HG03066 (cell line): ENCODE measurements at regions not wholly inside any gene's neighbourhood (a gene's known extent, or its start where the extent isn't known, plus 50 kb on each side); places are given as distances from the start of the nearest gene placed in this dataset.
"Not testable (repeated sequence)": the region's sequence is repeated elsewhere in the genome, so short reads cannot be mapped to it uniquely, and the experiment has no call there.

Experiments used
- ATAC-seq: cut with Tn5 transposase; IDR thresholded peaks from one replicate; pipeline ENCODE4 v1.9.1; 2021; ENCODE audit warnings: low read depth; ENCODE audit not compliant: unreplicated experiment

DNA sequence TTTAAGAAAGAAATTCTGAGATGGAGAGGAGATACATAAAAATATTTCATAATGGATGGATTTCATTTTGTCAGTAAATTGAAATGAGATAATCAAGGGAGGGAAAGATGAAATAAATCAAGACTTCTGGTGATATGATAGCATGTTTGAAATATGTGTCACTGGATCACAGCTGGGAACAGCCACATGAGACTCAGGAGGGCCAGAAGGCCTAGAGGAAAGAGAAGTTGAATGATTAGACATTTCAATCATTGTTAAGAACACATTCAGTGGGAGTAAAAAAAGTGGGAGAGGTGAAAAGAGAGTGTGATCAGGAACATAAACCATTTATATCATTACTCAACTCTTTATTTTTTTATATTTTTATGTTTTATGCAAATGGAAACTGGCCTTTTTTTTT lies 933.4 kb downstream of the KCNJ2 start:
- ATAC-seq, result no peak

DNA sequence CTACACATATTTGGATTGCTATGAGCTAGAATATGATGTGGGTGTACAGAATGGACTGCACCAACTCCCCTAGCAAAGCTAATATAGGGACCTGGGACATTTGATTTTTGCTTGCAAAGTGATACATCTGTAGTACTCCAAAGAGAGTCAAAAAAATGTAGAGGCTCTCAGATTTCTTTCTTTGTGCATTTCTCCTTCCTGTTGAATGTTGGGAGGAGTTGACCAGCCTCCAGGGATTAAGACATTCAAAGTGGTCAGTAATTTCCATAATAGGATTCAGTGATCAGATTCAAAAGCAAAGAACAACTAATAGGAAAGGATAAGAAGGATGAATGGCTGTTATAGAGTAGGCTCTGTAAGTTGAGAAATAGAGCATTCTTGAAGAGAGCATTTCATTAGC lies 934.9 kb downstream of the KCNJ2 start:
- no peak for ATAC-seq

DNA sequence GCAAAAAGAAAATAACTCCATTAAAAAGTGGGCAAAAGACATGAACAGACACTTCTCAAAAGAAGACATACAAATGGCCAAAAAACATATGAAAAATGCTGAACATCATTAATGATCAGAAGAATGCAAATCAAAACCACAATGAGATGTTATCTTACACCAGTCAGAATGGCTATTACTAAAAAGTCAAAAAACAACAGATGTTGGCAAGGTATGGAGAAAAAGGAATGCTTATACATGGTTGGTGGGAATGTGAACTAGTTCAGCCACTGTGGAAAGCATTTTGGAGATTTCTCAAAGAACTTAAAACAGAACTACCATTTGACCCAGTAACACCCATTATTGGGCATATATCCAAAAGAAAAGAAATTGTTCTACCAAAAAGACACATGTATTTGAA lies 936.7 kb downstream of the KCNJ2 start:
- not testable (repeated sequence) for ATAC-seq

DNA sequence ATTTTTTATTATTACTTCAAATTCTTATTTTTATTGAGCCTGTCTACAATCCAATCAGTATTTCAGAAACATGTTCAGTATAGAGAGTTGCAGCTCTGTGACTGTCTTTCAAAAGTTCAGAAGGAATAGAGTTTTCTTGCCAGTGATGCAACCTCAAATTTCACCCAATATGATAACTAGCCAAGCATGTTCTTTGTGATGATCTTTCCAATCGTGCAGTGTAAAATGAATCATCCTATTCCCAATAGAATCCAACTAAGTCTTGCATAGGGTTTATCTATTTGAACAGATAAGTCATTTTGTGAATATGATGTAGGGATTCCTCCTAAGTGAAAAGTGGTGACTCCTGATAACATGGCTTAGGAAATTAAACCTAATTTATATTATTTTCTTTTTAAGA lies 937.8 kb downstream of the KCNJ2 start:
- ATAC-seq, result no peak

DNA sequence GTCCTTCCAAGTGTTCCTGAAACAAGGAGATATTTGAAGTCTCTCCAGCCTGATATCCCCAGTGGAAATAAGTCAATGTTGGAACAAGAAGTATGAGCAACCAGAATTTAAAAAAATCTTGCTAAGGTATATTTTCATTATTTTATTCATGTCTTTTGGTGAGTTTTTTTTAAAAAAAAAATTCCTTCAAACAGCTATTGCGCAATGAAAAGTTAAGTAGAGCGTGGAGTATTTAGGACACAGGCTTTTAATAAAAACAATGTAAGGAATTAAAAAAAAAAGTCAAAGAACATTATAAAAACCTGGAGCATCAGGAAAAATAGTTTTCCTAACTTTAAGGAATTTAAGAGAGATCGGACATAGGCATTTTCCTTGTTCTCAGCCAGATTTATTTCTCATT lies 940.4 kb downstream of the KCNJ2 start:
- ATAC-seq, result no peak

DNA sequence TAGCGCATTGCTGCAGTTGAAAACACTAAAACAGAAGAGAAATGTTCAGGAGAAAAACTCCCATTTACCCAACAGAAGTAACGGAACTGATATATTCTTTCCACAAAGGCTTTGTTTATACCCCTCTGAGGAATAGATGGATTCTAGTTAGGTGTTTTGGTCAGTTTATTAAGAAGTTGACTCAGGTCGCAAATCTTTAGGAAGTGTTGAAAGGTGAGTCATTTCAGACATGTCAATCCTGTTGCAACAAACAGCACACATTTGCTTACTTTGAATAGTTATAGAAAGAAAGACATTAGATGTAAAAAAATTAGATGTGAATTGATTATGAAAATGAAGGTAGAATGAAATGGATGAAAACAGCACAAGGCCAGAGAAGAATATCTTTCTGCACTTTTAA lies 941.0 kb downstream of the KCNJ2 start:
- no peak for ATAC-seq

DNA sequence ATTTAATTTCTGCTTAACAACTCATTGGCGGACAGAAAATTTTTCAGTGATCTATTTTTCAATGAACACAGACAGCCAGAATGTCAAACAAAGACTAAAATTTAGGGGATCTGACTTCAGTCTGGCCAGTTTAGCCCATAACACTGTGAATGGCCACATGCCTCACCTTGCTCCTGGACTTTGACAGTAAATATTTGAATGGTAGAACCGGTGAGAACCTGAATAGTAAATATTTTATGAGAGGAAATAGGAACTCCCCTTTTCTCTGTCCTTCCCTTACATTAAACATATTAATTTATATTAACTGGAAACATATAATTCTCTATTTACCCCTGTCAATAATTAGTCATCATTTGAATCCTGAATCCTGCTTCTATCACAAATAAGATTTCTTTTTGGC lies 942.1 kb downstream of the KCNJ2 start:
- ATAC-seq, result no peak

DNA sequence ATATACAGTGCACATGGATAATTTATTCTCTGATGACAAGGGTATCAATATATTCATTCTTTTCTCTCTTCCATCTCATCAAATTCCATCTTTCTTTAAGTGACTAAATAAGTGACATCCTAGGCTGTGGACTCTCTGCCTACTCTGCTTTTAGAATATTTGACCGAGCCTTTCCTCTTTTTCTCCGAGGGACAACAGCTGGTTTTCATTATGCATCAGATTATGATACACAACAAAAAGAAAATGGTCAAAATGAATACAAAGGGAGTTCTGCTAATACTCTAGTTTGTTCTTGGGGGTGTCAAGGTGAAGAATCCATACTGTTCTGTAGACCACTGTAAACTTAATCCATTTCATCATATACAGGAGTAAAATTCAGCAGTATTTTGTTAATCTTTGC lies 942.6 kb downstream of the KCNJ2 start:
- no peak for ATAC-seq

DNA sequence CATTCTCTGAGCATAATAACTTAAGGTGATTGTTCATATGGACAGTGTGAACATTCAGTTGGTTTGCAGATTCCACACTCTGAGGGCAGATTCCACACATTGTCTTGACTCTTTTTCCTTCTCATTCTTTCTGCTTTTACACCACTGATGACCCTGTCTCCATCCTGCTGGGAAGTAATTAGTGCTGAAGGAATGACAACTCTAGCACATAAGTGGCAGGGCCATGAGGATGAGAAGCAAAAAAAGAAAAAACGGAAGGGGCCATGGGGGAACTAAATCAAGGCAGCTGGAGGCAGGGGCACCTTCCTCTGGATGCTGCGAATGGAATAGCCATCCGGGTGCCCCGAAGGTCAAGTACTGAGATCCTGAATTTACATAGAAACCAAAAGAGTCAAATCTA lies 944.0 kb downstream of the KCNJ2 start:
- no peak for ATAC-seq

DNA sequence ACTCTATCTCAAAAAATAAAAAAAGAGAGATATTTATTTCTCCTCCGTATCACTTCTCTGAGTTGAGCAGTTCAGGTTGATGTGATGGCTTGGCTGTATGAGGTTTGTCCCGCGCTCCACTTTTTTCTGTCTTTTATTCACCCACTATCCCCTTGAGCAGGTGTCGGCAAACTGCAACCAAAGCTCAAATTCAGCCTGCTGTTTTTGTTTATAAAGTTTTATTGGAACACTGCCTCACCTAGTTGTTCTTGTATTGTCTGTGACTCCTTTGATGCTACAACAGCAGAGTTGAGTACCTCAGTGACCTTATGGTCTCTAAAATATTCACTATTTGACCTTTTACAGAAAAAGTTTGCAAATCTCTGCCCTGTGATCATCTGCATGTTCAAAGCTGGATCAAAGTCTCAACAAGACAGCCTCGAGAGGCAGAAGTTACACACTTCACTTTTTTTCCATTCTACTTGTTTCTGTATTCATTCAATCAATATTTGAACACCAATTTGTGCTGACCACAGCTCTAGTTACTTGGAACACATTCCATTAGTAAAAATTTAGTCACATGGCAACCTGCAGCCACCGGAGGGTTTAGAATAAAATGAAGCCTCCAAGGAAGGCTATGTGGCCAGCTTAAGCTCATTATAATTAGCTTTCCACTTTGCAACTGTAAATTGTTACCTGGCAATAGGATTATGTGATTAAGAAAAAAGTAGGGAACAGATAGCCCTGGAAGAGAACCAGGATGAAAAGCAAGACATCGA lies 945.8 kb downstream of the KCNJ2 start:
- ATAC-seq, result no peak

DNA sequence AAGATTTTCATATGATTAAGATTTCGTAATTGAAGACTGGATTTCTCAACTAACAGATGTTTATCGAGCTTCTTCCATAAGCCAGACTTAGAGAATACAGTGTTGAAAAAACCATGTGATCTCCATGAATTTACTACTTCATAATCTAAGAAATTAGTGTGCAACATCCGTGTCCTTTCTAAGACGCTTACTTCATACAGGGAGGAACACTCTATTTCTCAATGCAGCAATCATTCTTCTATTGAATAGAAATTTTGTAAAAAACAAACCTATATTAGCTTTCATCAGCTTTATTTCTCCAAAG lies 946.3 kb downstream of the KCNJ2 start:
- no peak for ATAC-seq

DNA sequence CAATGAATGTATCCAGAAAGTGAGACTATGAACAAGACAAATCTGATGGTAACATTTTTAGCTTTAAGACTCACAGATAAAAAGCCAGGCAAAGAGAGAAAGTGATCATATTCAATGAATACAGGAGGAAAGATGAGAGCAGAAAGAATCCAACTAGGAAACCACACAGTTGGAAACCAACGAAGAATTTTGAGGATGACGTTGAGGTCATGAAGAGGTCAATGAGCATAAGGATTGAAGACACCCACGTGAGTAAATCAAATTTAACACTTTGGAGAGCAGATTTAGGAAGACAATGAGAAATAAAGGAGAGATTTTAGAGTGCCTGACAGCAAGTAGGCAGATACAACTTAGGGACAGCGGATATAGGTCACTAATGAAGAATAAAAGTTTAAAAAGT lies 948.1 kb downstream of the KCNJ2 start:
- no peak for ATAC-seq

DNA sequence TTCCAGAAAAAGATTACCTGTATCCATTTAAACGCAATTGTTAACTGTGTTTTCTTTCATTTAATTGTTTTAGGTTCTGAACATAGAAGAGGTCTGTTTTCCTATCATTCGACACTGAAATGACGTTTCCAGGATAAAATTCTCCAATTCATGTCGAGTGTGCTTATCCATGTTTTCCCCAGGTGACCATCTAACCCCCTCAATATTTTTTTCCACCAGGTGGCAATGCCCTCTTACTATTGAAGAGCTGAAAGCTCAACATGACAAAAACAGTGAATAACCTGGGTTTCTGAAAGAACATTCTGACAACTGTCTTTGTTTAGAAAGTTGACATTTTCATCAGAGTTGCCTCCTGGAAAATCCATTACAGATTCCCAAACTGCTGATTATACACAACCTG lies 948.7 kb downstream of the KCNJ2 start:
- no peak for ATAC-seq

DNA sequence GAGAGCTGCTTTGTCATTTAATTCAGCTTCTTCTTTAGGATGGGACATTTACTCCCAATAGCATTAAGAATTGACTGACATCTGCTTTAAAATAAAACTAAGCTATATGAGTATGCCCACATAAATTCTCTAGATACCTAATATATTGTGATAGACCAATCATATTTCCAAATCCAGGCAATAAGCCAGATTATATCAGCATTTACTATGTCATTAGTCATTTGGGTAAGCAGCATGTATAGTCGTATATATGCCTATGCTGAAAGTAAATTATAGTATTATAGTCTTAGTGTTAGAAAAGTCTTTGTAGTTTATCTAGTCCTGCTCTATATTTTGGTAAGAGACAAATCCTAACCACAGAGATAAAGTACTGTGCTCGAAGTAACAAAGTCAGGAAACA lies 958.1 kb downstream of the KCNJ2 start:
- no peak for ATAC-seq

DNA sequence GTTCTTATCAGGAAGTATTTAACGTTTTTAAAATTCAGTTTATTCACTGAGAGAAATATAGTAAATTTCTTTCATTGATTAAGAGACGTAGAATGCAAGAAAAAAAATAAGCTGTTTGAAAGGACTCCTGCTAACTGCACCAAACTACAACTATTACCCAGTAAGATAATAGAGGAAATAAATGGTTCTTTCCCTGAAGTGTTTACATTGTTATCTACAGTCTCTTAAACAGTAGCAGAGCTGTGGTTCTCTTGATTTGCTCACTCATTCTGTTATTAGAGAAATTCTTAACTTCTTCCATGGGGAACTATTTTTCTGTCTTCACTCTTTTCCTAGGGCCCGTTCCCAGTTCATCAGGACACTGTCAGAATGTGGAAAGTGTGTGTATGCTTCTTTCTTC lies 973.0 kb downstream of the KCNJ2 start:
- no peak for ATAC-seq

DNA sequence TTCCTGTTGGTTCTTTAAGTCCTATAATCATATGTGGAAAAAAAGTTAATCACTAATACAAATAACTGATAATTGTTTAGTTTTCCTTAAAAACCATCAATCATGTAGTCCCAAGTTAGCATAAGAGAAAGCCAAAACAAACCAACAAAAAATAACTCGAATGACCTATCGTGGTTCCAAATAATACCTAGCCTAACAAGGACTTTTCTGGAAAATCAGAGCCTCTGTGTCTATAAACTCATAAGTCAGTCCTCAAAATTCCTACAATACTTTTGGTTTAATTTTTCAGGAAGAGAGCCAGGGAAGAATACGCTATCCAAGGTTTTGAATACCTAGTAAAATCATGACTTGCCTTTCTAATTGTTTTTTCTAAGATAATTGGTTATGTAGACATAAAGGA lies 975.3 kb upstream of the SOX9 start:
- ATAC-seq, result no peak

DNA sequence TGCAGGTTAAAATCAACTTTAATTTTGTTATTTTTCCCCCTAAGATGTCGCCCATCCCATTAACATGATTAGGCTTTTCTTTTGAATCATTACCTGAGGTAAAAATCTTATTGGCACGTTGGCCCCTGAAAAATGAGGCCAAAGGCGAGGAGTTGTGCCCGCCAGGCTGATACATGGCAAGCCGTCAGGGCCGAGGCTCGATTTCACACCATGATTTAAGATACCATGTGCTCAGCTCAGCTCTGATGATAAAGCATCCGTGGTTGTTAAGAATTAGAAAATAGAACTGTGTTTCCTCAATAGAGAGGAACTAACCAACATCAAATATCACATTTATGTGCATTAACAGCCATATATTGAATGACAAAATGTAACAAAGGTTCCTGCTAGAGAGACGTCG lies 972.9 kb upstream of the SOX9 start:
- ATAC-seq, result no peak

DNA sequence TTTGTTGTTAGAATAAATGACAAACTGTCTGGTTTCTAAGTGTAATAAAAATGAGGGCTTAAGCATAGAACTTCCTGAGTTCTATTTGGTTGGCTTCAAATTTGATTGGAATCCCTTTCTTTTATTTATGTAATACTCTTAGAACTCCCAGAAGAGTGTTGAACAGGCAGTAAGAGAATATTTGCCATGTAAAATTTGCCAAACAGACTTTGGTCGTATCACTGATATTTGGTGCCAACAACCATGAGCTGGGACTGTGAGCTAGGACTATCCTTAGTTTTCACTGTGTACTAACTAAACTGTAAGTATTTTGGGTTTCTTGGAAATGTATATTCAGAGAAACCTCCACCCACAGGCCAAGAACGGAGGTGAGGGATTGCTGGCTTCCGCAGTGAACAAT lies 971.2 kb upstream of the SOX9 start:
- ATAC-seq, result no peak

DNA sequence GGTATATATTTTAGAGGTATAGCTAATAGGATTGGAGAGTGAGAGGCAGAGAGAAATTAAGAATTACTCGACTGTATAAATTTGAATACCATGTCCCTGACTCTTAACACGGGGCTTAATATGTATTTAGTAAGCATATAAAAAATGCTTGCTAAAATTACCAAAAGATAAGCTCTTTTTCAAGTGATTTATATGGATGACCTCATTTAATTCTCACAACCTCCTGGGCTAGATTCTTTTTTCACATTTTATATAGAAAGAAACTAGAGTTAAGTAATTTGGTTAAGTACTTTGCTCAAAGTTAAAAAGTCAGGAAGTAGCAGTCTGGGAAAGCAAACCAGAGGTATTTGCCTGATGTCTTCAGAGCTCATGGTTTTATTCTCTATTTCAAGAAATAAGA lies 963.5 kb upstream of the SOX9 start:
- ATAC-seq, result no peak

DNA sequence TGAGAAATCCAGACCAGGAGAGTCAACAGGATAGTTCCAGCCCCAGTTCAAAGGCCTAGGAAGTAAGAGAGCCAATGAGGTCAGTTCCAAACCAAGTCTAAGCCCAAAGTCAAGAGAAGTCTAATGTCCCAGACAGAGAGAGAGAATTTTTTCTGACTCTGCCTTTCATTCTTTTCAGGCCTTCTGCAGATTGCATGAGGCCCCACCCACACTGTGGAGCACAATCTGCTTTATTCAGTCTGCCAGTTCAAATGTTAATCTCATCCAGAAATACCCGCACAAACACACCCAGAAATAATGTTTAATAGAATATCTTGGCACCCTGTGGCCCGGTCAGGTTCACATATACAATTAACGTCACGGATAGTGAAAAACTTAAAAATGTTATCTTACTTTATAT lies 962.4 kb upstream of the SOX9 start:
- ATAC-seq, result no peak

DNA sequence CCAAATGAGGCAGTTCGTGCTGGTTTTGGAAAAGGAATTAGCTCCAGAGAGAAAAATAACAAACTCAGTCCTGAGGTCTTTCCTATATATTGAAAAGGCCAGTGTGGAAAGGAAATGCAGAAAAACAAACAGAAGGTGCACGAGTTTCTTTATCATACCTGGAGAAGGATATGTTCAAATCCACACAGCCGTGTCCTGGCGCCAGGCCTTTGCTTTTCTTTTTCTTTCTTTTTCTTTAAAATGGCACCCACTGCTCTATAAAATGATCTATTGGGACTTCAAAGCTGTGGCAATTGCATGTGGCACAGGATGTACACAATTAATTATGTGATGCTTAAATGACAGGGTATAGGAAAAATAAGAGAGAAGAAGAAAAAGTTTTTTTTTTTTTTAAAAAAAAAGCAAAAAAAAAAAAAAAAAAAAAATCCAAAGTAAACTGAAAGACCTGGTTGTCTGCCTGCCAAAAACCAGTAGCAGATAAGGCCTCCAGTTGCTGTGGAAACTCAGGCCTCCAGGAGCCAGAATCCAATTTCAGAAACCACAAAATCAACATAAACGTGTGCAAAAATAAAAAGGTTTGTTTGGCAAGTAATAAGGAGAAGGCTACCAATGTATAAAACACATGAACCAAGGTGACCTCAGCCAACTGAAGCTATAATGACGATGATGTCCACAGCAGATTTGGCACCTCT lies 957.6 kb upstream of the SOX9 start:
- ATAC-seq, result no peak

DNA sequence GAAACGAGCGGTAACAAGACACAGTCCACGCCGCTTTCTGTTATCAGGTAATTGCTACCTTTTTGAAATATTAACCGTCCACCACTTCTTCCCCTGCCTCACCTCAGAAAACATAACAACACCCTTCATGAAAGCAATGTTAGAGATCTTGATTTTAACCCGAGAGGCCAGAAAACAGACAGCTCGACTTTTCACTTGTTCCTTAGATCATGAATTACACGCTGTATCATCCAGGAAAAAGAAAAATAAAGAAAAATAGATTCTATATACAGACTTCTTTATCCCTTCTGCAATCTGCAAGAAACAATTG lies 957.1 kb upstream of the SOX9 start:
- ATAC-seq, result no peak

DNA sequence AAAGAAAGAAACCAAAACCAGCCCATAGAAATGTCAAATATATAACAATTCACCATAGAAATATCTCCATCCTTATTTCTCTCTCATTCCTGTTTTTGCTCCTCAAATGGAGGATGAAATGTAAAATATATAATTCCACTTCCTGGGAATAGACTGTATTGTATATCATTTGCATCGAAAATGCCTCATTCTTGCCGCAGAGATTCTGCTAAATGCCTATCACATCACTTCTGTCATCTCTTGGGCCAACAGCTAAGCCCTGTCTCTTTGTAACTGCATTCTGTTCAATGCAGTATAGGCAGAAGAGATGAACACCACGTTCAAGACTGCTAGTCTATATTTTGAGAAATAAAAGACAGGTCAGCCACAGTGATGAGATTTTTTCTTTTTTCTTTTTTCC lies 956.3 kb upstream of the SOX9 start:
- ATAC-seq, result no peak
